Type B pancreatic cell (in vitro differentiated cells): ENCODE measurements at regions not wholly inside any gene's neighbourhood (a gene's known extent, or its start where the extent isn't known, plus 50 kb on each side); places are given as distances from the start of the nearest gene placed in this dataset.

ENCODE experiments used
- DNase-seq: peaks from one replicate; pipeline ENCODE4 v3.0.0; 2021; ENCODE audit warnings: mixed read lengths; ENCODE audit not compliant: unreplicated experiment; ENCODE audit errors: extremely low spot score
- H3K27ac Mint-ChIP-seq: 2 replicates; pipeline ENCODE4 v1.8.0; 2021; ENCODE audit warnings: mild to moderate bottlenecking, mixed read lengths
- H3K27me3 Mint-ChIP-seq: 2 replicates; pipeline ENCODE4 v1.8.0; 2021; ENCODE audit warnings: mixed read lengths
- H3K36me3 Mint-ChIP-seq: 2 replicates; pipeline ENCODE4 v1.8.0; 2021; ENCODE audit warnings: mixed read lengths
- H3K4me1 Mint-ChIP-seq: one replicate; pipeline ENCODE4 v1.8.0; 2021; ENCODE audit warnings: mixed read lengths; ENCODE audit not compliant: unreplicated experiment
- H3K4me3 Mint-ChIP-seq: 2 replicates; pipeline ENCODE4 v1.8.0; 2021; ENCODE audit warnings: mild to moderate bottlenecking, mixed read lengths
- H3K9me3 Mint-ChIP-seq: 2 replicates; pipeline ENCODE4 v1.8.0; 2021; ENCODE audit warnings: mixed read lengths
- CTCF ChIP-seq: fragments of 200-600 bp; sonication (generic); conservative IDR thresholded peaks from 2 replicates; pipeline ENCODE4 v1.5.0; 2021; ENCODE audit warnings: antibody characterized with exemption, mild to moderate bottlenecking

GRCh38 chr1:194047921-194048320 lies 861.5 kb upstream of the B3GALT2 start:
- Mint-ChIP-seq H3K36me3 (no peaks in the 10 kb centered on the region), H3K27ac (no peak overlapping the region), H3K4me1 (peaks cover 4% of the 10 kb centered on the region), H3K9me3 (no peaks in the 10 kb centered on the region), H3K4me3 (no peak overlapping the region), H3K27me3 (no peaks in the 10 kb centered on the region)
- no peak for DNase-seq
- TF ChIP-seq CTCF: no peak

- Mint-ChIP-seq H3K36me3 (no peaks in the 10 kb centered on the region), H3K27ac (no peak overlapping the region), H3K9me3 (no peaks in the 10 kb centered on the region), H3K4me3 (no peak overlapping the region), H3K27me3 (no peaks in the 10 kb centered on the region), H3K4me1 (peaks cover 4% of the 10 kb centered on the region)
- DNase-seq: no peak
- no peak for TF ChIP-seq CTCF
Observed at GRCh38 chr1:194047206-194047605, 860.8 kb upstream of the B3GALT2 start.

GRCh38 chr1:194045416-194045815 lies 859.0 kb upstream of the B3GALT2 start:
- no peak for DNase-seq
- Mint-ChIP-seq H3K4me3 (no peak overlapping the region), H3K4me1 (peaks cover 4% of the 10 kb centered on the region), H3K27ac (no peak overlapping the region), H3K27me3 (no peaks in the 10 kb centered on the region), H3K36me3 (no peaks in the 10 kb centered on the region), H3K9me3 (no peaks in the 10 kb centered on the region)
- TF ChIP-seq CTCF: no peak

- no peaks in the 10 kb centered on the region for H3K36me3 Mint-ChIP-seq
- H3K9me3 Mint-ChIP-seq: no peaks in the 10 kb centered on the region
- H3K27me3 Mint-ChIP-seq: no peaks in the 10 kb centered on the region
- DNase-seq: no peak
- H3K27ac Mint-ChIP-seq: no peak overlapping the region
- no peak overlapping the region for H3K4me3 Mint-ChIP-seq
- TF ChIP-seq CTCF: no peak
- H3K4me1 Mint-ChIP-seq: peaks cover 4% of the 10 kb centered on the region
Observed at GRCh38 chr1:194044892-194045291, 858.5 kb upstream of the B3GALT2 start.

- no peaks in the 10 kb centered on the region for H3K36me3 Mint-ChIP-seq
- no peak overlapping the region for H3K27ac Mint-ChIP-seq
- no peak for TF ChIP-seq CTCF
- no peaks in the 10 kb centered on the region for H3K9me3 Mint-ChIP-seq
- peaks cover 4% of the 10 kb centered on the region for H3K4me1 Mint-ChIP-seq
- DNase-seq: no peak
- H3K4me3 Mint-ChIP-seq: no peak overlapping the region
- H3K27me3 Mint-ChIP-seq: no peaks in the 10 kb centered on the region
Observed at GRCh38 chr1:194043984-194044755, 857.8 kb upstream of the B3GALT2 start.
